Activated T-cell treated with anti-CD3 and anti-CD28 coated beads, Interleukin-2, amount 50 U/mL, for 72 hours (primary cell): ENCODE measurements at regions not wholly inside any gene's neighbourhood (a gene's known extent, or its start where the extent isn't known, plus 50 kb on each side); places are given as distances from the start of the nearest gene placed in this dataset.

Source experiments
- ATAC-seq, 2 donors: fragments of 150-1000 bp; cut with Tn5 transposase; replicated peaks in 1 of 2; 2 replicates each; pipeline ENCODE4 v1.10.0; 2021; ENCODE audit warnings: moderate library complexity in 2 of 2, mild to moderate bottlenecking in 1 of 2
- DNase-seq, 2 donors: peaks; one replicate each; pipeline ENCODE4 v3.0.0; 2021 to 2022; ENCODE audit warnings: mixed read lengths in 1 of 2
- H3K27ac Mint-ChIP-seq: one replicate; pipeline ENCODE4 v1.8.0; 2022; ENCODE audit warnings: mild to moderate bottlenecking, moderate library complexity, mixed read lengths
- H3K27me3 Mint-ChIP-seq: one replicate; pipeline ENCODE4 v1.8.0; 2022; ENCODE audit warnings: low read depth, mixed read lengths
- H3K36me3 Mint-ChIP-seq, 2 donors: one replicate each; pipeline ENCODE4 v1.8.0; 2022; ENCODE audit warnings: mixed read lengths in 2 of 2, mild to moderate bottlenecking in 1 of 2; ENCODE audit not compliant: insufficient read depth in 2 of 2
- H3K4me1 Mint-ChIP-seq: one replicate; pipeline ENCODE4 v1.8.0; 2022; ENCODE audit warnings: low read depth, mixed read lengths
- H3K4me3 Mint-ChIP-seq, 2 donors: one replicate each; pipeline ENCODE4 v1.8.0; 2022; ENCODE audit warnings: mild to moderate bottlenecking in 2 of 2, mixed read lengths in 2 of 2, moderate library complexity in 2 of 2
- H3K9me3 Mint-ChIP-seq, 2 donors: one replicate each; pipeline ENCODE4 v1.8.0; 2022; ENCODE audit warnings: mixed read lengths in 2 of 2

- Mint-ChIP-seq H3K36me3 (no peaks in the 10 kb centered on the region), H3K9me3 (peaks cover 0 to 2% of the 10 kb centered on the region in 2 donors), H3K4me3 (no peak overlapping the region), H3K27me3 (no peaks in the 10 kb centered on the region), H3K27ac (no peak overlapping the region), H3K4me1 (no peaks in the 10 kb centered on the region)
- ATAC-seq (no peak), DNase-seq (no peak)
Measured at GRCh38 chr1:82218846-82219245, 418.1 kb downstream of the ADGRL2 start.

GRCh38 chr1:82215853-82216175 lies 415.1 kb downstream of the ADGRL2 start:
- Mint-ChIP-seq H3K27ac (no peak overlapping the region), H3K9me3 (peaks cover 0 to 2% of the 10 kb centered on the region in 2 donors)
- ATAC-seq = no peak

GRCh38 chr1:82215056-82215852 lies 414.5 kb downstream of the ADGRL2 start:
- Mint-ChIP-seq H3K27ac (no peak overlapping the region), H3K9me3 (no peaks in the 10 kb centered on the region), H3K4me1 (no peaks in the 10 kb centered on the region), H3K27me3 (no peaks in the 10 kb centered on the region), H3K4me3 (no peak overlapping the region), H3K36me3 (no peaks in the 10 kb centered on the region)
- ATAC-seq = no peak
- DNase-seq = no peak

More at GRCh38 chr1:82215853-82216175, 415.1 kb downstream of the ADGRL2 start:
- DNase-seq = no peak
- no peak overlapping the region for H3K4me3 Mint-ChIP-seq
- no peaks in the 10 kb centered on the region for H3K36me3 Mint-ChIP-seq
- no peaks in the 10 kb centered on the region for H3K27me3 Mint-ChIP-seq
- no peaks in the 10 kb centered on the region for H3K4me1 Mint-ChIP-seq

GRCh38 chr1:82214606-82215005 lies 413.9 kb downstream of the ADGRL2 start:
- Mint-ChIP-seq H3K4me3 (no peak overlapping the region), H3K36me3 (no peaks in the 10 kb centered on the region), H3K9me3 (no peaks in the 10 kb centered on the region), H3K4me1 (no peaks in the 10 kb centered on the region), H3K27me3 (no peaks in the 10 kb centered on the region), H3K27ac (no peak overlapping the region)
- ATAC-seq = no peak
- no peak for DNase-seq

GRCh38 chr1:82197606-82198005 lies 396.9 kb downstream of the ADGRL2 start:
- Mint-ChIP-seq H3K27me3 (no peaks in the 10 kb centered on the region), H3K36me3 (no peaks in the 10 kb centered on the region), H3K4me3 (no peak overlapping the region), H3K27ac (no peak overlapping the region), H3K4me1 (no peaks in the 10 kb centered on the region), H3K9me3 (no peaks in the 10 kb centered on the region)
- ATAC-seq = no peak
- no peak for DNase-seq

GRCh38 chr1:82195245-82195644 lies 394.5 kb downstream of the ADGRL2 start:
- DNase-seq (no peak), ATAC-seq (no peak)
- no peaks in the 10 kb centered on the region for H3K4me1 Mint-ChIP-seq
- no peaks in the 10 kb centered on the region for H3K9me3 Mint-ChIP-seq
- no peaks in the 10 kb centered on the region for H3K27me3 Mint-ChIP-seq
- H3K27ac Mint-ChIP-seq = no peak overlapping the region
- no peaks in the 10 kb centered on the region for H3K36me3 Mint-ChIP-seq
- H3K4me3 Mint-ChIP-seq = no peak overlapping the region

GRCh38 chr1:82185084-82185483 lies 384.4 kb downstream of the ADGRL2 start:
- no peaks in the 10 kb centered on the region for H3K27me3 Mint-ChIP-seq
- ATAC-seq (no peak), DNase-seq (no peak)
- H3K27ac Mint-ChIP-seq = no peak overlapping the region
- no peaks in the 10 kb centered on the region for H3K9me3 Mint-ChIP-seq
- H3K36me3 Mint-ChIP-seq = no peaks in the 10 kb centered on the region
- H3K4me3 Mint-ChIP-seq = no peak overlapping the region
- no peaks in the 10 kb centered on the region for H3K4me1 Mint-ChIP-seq

GRCh38 chr1:82181846-82182245 lies 381.1 kb downstream of the ADGRL2 start:
- ATAC-seq (no peak), DNase-seq (no peak)
- no peaks in the 10 kb centered on the region for H3K4me1 Mint-ChIP-seq

GRCh38 chr1:82179131-82179530 lies 378.4 kb downstream of the ADGRL2 start:
- H3K36me3 Mint-ChIP-seq = no peaks in the 10 kb centered on the region
- DNase-seq (no peak), ATAC-seq (no peak)
- H3K27me3 Mint-ChIP-seq = no peaks in the 10 kb centered on the region
- H3K4me1 Mint-ChIP-seq = no peaks in the 10 kb centered on the region
- H3K9me3 Mint-ChIP-seq = no peaks in the 10 kb centered on the region
- no peak overlapping the region for H3K27ac Mint-ChIP-seq
- no peak overlapping the region for H3K4me3 Mint-ChIP-seq

More at GRCh38 chr1:82181846-82182245, 381.1 kb downstream of the ADGRL2 start:
- Mint-ChIP-seq H3K9me3 (no peaks in the 10 kb centered on the region), H3K4me3 (no peak overlapping the region), H3K27ac (no peak overlapping the region), H3K27me3 (no peaks in the 10 kb centered on the region), H3K36me3 (no peaks in the 10 kb centered on the region)

GRCh38 chr1:82177192-82177591 lies 376.5 kb downstream of the ADGRL2 start:
- Mint-ChIP-seq H3K27me3 (no peaks in the 10 kb centered on the region), H3K4me3 (no peak overlapping the region), H3K9me3 (peaks cover 3% of the 10 kb centered on the region in 2 donors), H3K4me1 (no peaks in the 10 kb centered on the region), H3K36me3 (no peaks in the 10 kb centered on the region), H3K27ac (no peak overlapping the region)
- ATAC-seq (no peak), DNase-seq (no peak)

- H3K4me1 Mint-ChIP-seq = no peaks in the 10 kb centered on the region
Measured at GRCh38 chr1:82171955-82172354, 371.2 kb downstream of the ADGRL2 start.

GRCh38 chr1:82168482-82168881 lies 367.7 kb downstream of the ADGRL2 start:
- H3K9me3 Mint-ChIP-seq = peaks cover 0 to 3% of the 10 kb centered on the region in 2 donors
- H3K4me3 Mint-ChIP-seq = no peak overlapping the region
- no peak overlapping the region for H3K27ac Mint-ChIP-seq
- DNase-seq (no peak), ATAC-seq (no peak)
- H3K36me3 Mint-ChIP-seq = no peaks in the 10 kb centered on the region
- H3K4me1 Mint-ChIP-seq = no peaks in the 10 kb centered on the region
- H3K27me3 Mint-ChIP-seq = no peaks in the 10 kb centered on the region

More at GRCh38 chr1:82171955-82172354, 371.2 kb downstream of the ADGRL2 start:
- Mint-ChIP-seq H3K27me3 (no peaks in the 10 kb centered on the region), H3K27ac (no peak overlapping the region), H3K9me3 (peaks cover 3% of the 10 kb centered on the region in 2 donors), H3K4me3 (no peak overlapping the region), H3K36me3 (no peaks in the 10 kb centered on the region)
- ATAC-seq (no peak), DNase-seq (no peak)

- ATAC-seq = no peak
- no peak overlapping the region for H3K27ac Mint-ChIP-seq
- H3K4me1 Mint-ChIP-seq = peaks cover 14% of the 10 kb centered on the region
- no peak for DNase-seq
- no peak overlapping the region for H3K4me3 Mint-ChIP-seq
- H3K36me3 Mint-ChIP-seq = no peaks in the 10 kb centered on the region
- no peaks in the 10 kb centered on the region for H3K9me3 Mint-ChIP-seq
- no peaks in the 10 kb centered on the region for H3K27me3 Mint-ChIP-seq
Measured at GRCh38 chr1:82165304-82165703, 364.6 kb downstream of the ADGRL2 start.
